Colonic mucosa (tissue), 4 donors: ENCODE measurements at regions not wholly inside any gene's neighbourhood (a gene's known extent, or its start where the extent isn't known, plus 50 kb on each side); places are given as distances from the start of the nearest gene placed in this dataset.

Experiments used
- DNase-seq: peaks from one replicate; pipeline ENCODE4 v3.0.0-alpha.2; 2020
- H3K27ac ChIP-seq: fragments of 200-600 bp; one replicate; pipeline ENCODE4 v1.8.0; 2021
- H3K27me3 ChIP-seq: fragments of 200-600 bp; one replicate; pipeline ENCODE4 v1.8.0; 2021
- H3K36me3 ChIP-seq: fragments of 200-600 bp; one replicate; pipeline ENCODE4 v1.8.0; 2021
- H3K4me1 ChIP-seq: fragments of 200-600 bp; one replicate; pipeline ENCODE4 v1.8.0; 2021; ENCODE audit warnings: mild to moderate bottlenecking
- H3K4me3 ChIP-seq: fragments of 200-600 bp; one replicate; pipeline ENCODE4 v1.8.0; 2021
- H3K9ac ChIP-seq, 2 donors: one replicate each; pipeline ENCODE4 v1.7.0; 2013; ENCODE audit warnings: control low read depth in 2 of 2, low read depth in 2 of 2, low read length in 2 of 2
- H3K9me3 ChIP-seq: fragments of 200-600 bp; one replicate; pipeline ENCODE4 v1.8.0; 2021
- CTCF ChIP-seq: fragments of 200-600 bp; IDR thresholded peaks from one replicate; pipeline ENCODE4 v1.8.0; 2022; ENCODE audit warnings: antibody characterized with exemption, mild to moderate bottlenecking
- intact Hi-C: fragments of 100-400 bp; cut with DNase I; formaldehyde crosslinking; loops from one replicate; pipeline ENCODE4 v1.14.1; 2022
- donor health status: healthy.
- donor health status: DM: no; HTN: no; CAD: no.
- donor health status: DM: no; HTN: no; CAD: no.

GRCh38 chr4:127249066-127249766, 383.5 kb upstream of the INTU start:
- no peak for DNase-seq
- intact Hi-C loops: no loop called here
- no peak overlapping the region for H3K4me3 ChIP-seq

GRCh38 chr4:127249767-127250108, 383.0 kb upstream of the INTU start:
- Histone ChIP-seq H3K9me3 (no peaks in the 10 kb centered on the region), H3K9ac (no peak overlapping the region), H3K4me3 (no peak overlapping the region), H3K4me1 (no peaks in the 10 kb centered on the region), H3K27ac (no peak overlapping the region), H3K27me3 (no peaks in the 10 kb centered on the region), H3K36me3 (no peaks in the 10 kb centered on the region)
- DNase-seq: no peak
- TF ChIP-seq CTCF: no peak
- intact Hi-C loops: no loop called here

More at GRCh38 chr4:127249066-127249766, 383.5 kb upstream of the INTU start:
- no peaks in the 10 kb centered on the region for H3K9me3 ChIP-seq
- no peaks in the 10 kb centered on the region for H3K36me3 ChIP-seq
- H3K27ac ChIP-seq: no peak overlapping the region
- no peaks in the 10 kb centered on the region for H3K4me1 ChIP-seq
- TF ChIP-seq CTCF: no peak
- no peak overlapping the region for H3K9ac ChIP-seq
- H3K27me3 ChIP-seq: no peaks in the 10 kb centered on the region

GRCh38 chr4:127250577-127250976, 382.2 kb upstream of the INTU start:
- Histone ChIP-seq H3K36me3 (no peaks in the 10 kb centered on the region), H3K4me3 (no peak overlapping the region), H3K9me3 (no peaks in the 10 kb centered on the region), H3K27ac (no peak overlapping the region), H3K4me1 (no peaks in the 10 kb centered on the region), H3K9ac (no peak overlapping the region), H3K27me3 (no peaks in the 10 kb centered on the region)
- DNase-seq: no peak
- no peak for TF ChIP-seq CTCF
- intact Hi-C loops: no loop called here

- intact Hi-C loops: no loop called here
- H3K4me1 ChIP-seq: no peaks in the 10 kb centered on the region
- no peaks in the 10 kb centered on the region for H3K27me3 ChIP-seq
- no peak overlapping the region for H3K27ac ChIP-seq
- no peak overlapping the region for H3K9ac ChIP-seq
- H3K36me3 ChIP-seq: no peaks in the 10 kb centered on the region
- TF ChIP-seq CTCF: no peak
- DNase-seq: no peak
- H3K9me3 ChIP-seq: no peaks in the 10 kb centered on the region
- no peak overlapping the region for H3K4me3 ChIP-seq
These were observed 381.3 kb upstream of the INTU start for GRCh38 chr4:127251423-127251822.

GRCh38 chr4:127256500-127256899, 376.3 kb upstream of the INTU start:
- Histone ChIP-seq H3K4me3 (no peak overlapping the region), H3K9ac (no peak overlapping the region), H3K9me3 (no peaks in the 10 kb centered on the region), H3K27me3 (no peaks in the 10 kb centered on the region), H3K36me3 (no peaks in the 10 kb centered on the region), H3K27ac (no peak overlapping the region), H3K4me1 (no peaks in the 10 kb centered on the region)
- TF ChIP-seq CTCF: no peak
- intact Hi-C loops: no loop called here
- no peak for DNase-seq
